SK-N-SH (cell line): ENCODE measurements at regions not wholly inside any gene's neighbourhood (a gene's known extent, or its start where the extent isn't known, plus 50 kb on each side); places are given as distances from the start of the nearest gene placed in this dataset.

ENCODE experiments used
- CTCF ChIA-PET: fragments of 300-600, 350-600 bp; formaldehyde crosslinking; extraction: SDS; loops from one replicate; lab custom pipeline; 2021; lab: Yijun Ruan, JAX
- POLR2A ChIA-PET: fragments of 350-600 bp; sonication (Branson Sonifier 250); formaldehyde crosslinking; extraction: SDS; loops from one replicate; lab custom pipeline; 2020; ENCODE audit warnings: antibody characterized with exemption, inconsistent platforms; lab: Yijun Ruan, JAX
- DNase-seq: peaks from one replicate; pipeline ENCODE4 v3.0.0; 2012
- H2AFZ ChIP-seq: fragments of 200-600 bp; sonication (generic); 2 replicates; pipeline ENCODE4 v1.8.1; 2016; ENCODE audit warnings: antibody characterized with exemption, mild to moderate bottlenecking, low read depth
- H3F3A ChIP-seq: fragments of 200-600 bp; sonication (generic); replicated peaks from 2 replicates; pipeline ENCODE3; 2016; ENCODE audit warnings: antibody characterized with exemption, mild to moderate bottlenecking; ENCODE audit not compliant: insufficient read depth
- H3K27ac ChIP-seq, 2 experiments: fragments of 200-500 bp in 1 of 2; fragments of 200-600 bp in 1 of 2; sonication (Bioruptor generic) in 1 of 2; sonication (generic), shearing (Covaris generic) in 1 of 2; 2 replicates each; pipeline versions ENCODE4 v1.5.1 to v1.6.1; 2014 to 2016; ENCODE audit warnings: low read depth in 2 of 2, inconsistent platforms in 1 of 2, low read length in 1 of 2, mild to moderate bottlenecking in 1 of 2, mixed read lengths in 1 of 2
- H3K27me3 ChIP-seq: fragments of 200-600 bp; sonication (generic), shearing (Covaris generic); 2 replicates; pipeline ENCODE4 v1.6.1; 2016; ENCODE audit warnings: mixed run types; ENCODE audit not compliant: insufficient read depth
- H3K36me3 ChIP-seq, 2 experiments: fragments of 200-500 bp in 1 of 2; fragments of 200-600 bp in 1 of 2; sonication (Bioruptor generic) in 1 of 2; sonication (generic) in 1 of 2; replicated peaks in 1 of 2; 2 replicates each; pipeline versions ENCODE3 to v1.5.1; 2014 to 2016; ENCODE audit warnings: low read length in 1 of 2, mild to moderate bottlenecking in 1 of 2; ENCODE audit not compliant: insufficient read depth in 2 of 2, control insufficient read depth in 1 of 2
- H3K4me1 ChIP-seq, 2 experiments: fragments of 200-500 bp in 1 of 2; fragments of 200-600 bp in 1 of 2; sonication (Bioruptor generic) in 1 of 2; sonication (generic), shearing (Covaris generic) in 1 of 2; 2 replicates each; pipeline versions ENCODE4 v1.5.1 to v1.6.1; 2014 to 2016; ENCODE audit warnings: low read depth in 1 of 2, low read length in 1 of 2, mixed run types in 1 of 2; ENCODE audit not compliant: insufficient read depth in 2 of 2, control insufficient read depth in 1 of 2
- H3K4me2 ChIP-seq: fragments of 200-600 bp; sonication (generic), shearing (Covaris generic); 2 replicates; pipeline ENCODE4 v1.6.1; 2017; ENCODE audit warnings: mixed run types
- H3K4me3 ChIP-seq, 2 experiments: fragments of 200-500 bp in 1 of 2; fragments of 200-600 bp in 1 of 2; sonication (Bioruptor generic) in 1 of 2; sonication (generic), shearing (Covaris generic) in 1 of 2; 2 replicates each; pipeline versions ENCODE4 v1.5.1 to v1.8.1; 2014 to 2016; ENCODE audit warnings: low read depth in 2 of 2, inconsistent platforms in 1 of 2, low read length in 1 of 2, mild to moderate bottlenecking in 1 of 2, mixed read lengths in 1 of 2, moderate library complexity in 1 of 2
- H3K79me2 ChIP-seq: fragments of 200-600 bp; sonication (generic); 2 replicates; pipeline ENCODE4 v1.8.1; 2017; ENCODE audit warnings: mild to moderate bottlenecking; ENCODE audit not compliant: insufficient read depth
- H3K9ac ChIP-seq: fragments of 200-600 bp; sonication (generic); 2 replicates; pipeline ENCODE4 v1.6.1; 2017; ENCODE audit warnings: mixed run types
- H3K9me2 ChIP-seq: fragments of 200-600 bp; sonication (generic); 2 replicates; pipeline ENCODE4 v1.6.1; 2017; ENCODE audit warnings: mixed run types
- H3K9me3 ChIP-seq: fragments of 200-600 bp; sonication (generic); 2 replicates; pipeline ENCODE4 v1.6.1; 2017; ENCODE audit warnings: mixed run types, mild to moderate bottlenecking, moderate library complexity
- H4K20me1 ChIP-seq: fragments of 200-600 bp; sonication (generic); 2 replicates; pipeline ENCODE4 v1.6.1; 2017; ENCODE audit warnings: mild to moderate bottlenecking, mixed run types; ENCODE audit not compliant: insufficient read depth
- GABPA ChIP-seq: IDR thresholded peaks from 2 replicates; pipeline ENCODE4 v1.4.0; 2012; ENCODE audit warnings: low read depth, mild to moderate bottlenecking
- GATA2 ChIP-seq: sonication (generic); formaldehyde crosslinking; IDR thresholded peaks from 2 replicates; pipeline ENCODE4 v1.5.0; 2020; ENCODE audit warnings: mild to moderate bottlenecking, missing genetic modification reagents
- IRF3 ChIP-seq: fragments of 150-350 bp; IDR thresholded peaks from 2 replicates; pipeline ENCODE4 v1.6.1; 2016; ENCODE audit warnings: mild to moderate bottlenecking, low read depth, low read length
- MAX ChIP-seq: IDR thresholded peaks from 2 replicates; pipeline ENCODE4 v1.4.0; 2012; ENCODE audit warnings: low read depth
- MEF2A ChIP-seq: IDR thresholded peaks from 2 replicates; pipeline ENCODE4 v1.4.0; 2012; ENCODE audit warnings: low read depth, borderline replicate concordance
- MXI1 ChIP-seq: IDR thresholded peaks from 2 replicates; pipeline ENCODE4 v1.6.1; 2012; ENCODE audit warnings: mild to moderate bottlenecking, low read depth, low read length, improper control_type of control experiment
- POLR2AphosphoS5 ChIP-seq: IDR thresholded peaks from 2 replicates; pipeline ENCODE4 v1.6.1; 2012; ENCODE audit warnings: low read depth, low read length
- RAD21 ChIP-seq: IDR thresholded peaks from 2 replicates; pipeline ENCODE4 v1.6.1; 2012; ENCODE audit warnings: mild to moderate bottlenecking, low read length
- REST ChIP-seq: IDR thresholded peaks from 2 replicates; pipeline ENCODE4 v1.6.1; 2012; ENCODE audit warnings: mild to moderate bottlenecking, low read depth, low read length, moderate library complexity
- RXRA ChIP-seq: IDR thresholded peaks from 2 replicates; pipeline ENCODE4 v1.4.0; 2012; ENCODE audit warnings: low read depth, mild to moderate bottlenecking, borderline replicate concordance
- SMC3 ChIP-seq: IDR thresholded peaks from 2 replicates; pipeline ENCODE4 v1.6.1; 2012; ENCODE audit warnings: low read depth, low read length, improper control_type of control experiment
- TAF1 ChIP-seq: IDR thresholded peaks from 2 replicates; pipeline ENCODE4 v1.6.1; 2012; ENCODE audit warnings: low read depth, mild to moderate bottlenecking, low read length, moderate library complexity, borderline replicate concordance
- USF2 ChIP-seq: fragments of 150-350 bp; IDR thresholded peaks from 2 replicates; pipeline ENCODE4 v1.6.1; 2017; ENCODE audit warnings: antibody characterized with exemption, low read length, low read depth, borderline replicate concordance
- WGBS: methylation state at CpG from one replicate; pipeline ENCODE4 v1.1.6; 2017; ENCODE audit warnings: low lambda C conversion rate; 5-methylcytosine and 5-hydroxymethylcytosine counted together

GRCh38 chr9:95605101-95605500 lies 88.3 kb upstream of the PTCH1 start:
- CTCF ChIA-PET, result no interaction called here
- 72% methylated on average over 4 of the region's 6 CpGs for WGBS

GRCh38 chr9:95598236-95598635 lies 81.5 kb upstream of the PTCH1 start:
- DNase-seq, result no peak
- no peak overlapping the region for H2AFZ ChIP-seq
- no peaks in the 10 kb centered on the region for H3K36me3 ChIP-seq
- WGBS, result 38% methylated on average over 2 of the region's 2 CpGs
- H3K4me1 ChIP-seq, result no peaks in the 10 kb centered on the region
- no peak overlapping the region for H3K4me3 ChIP-seq
- H3K4me2 ChIP-seq, result no peak overlapping the region
- no peak for TF ChIP-seq MXI1
- TF ChIP-seq MEF2A, result no peak
- no peak for TF ChIP-seq GABPA
- no peak for TF ChIP-seq RXRA
- TF ChIP-seq GATA2 (CRISPR knock-in tag), result no peak
- no peak for TF ChIP-seq USF2
- TF ChIP-seq TAF1, result no peak
- no peak for TF ChIP-seq IRF3
- no peak for TF ChIP-seq RAD21
- no peaks in the 10 kb centered on the region; the same call in 1 of the 2 replicates for H3K27me3 ChIP-seq
- no peaks in the 10 kb centered on the region for H3K79me2 ChIP-seq
- ChIA-PET POLR2A (no interaction called here), CTCF (no interaction called here)
- H3K9ac ChIP-seq, result no peak overlapping the region
- H4K20me1 ChIP-seq, result no peaks in the 10 kb centered on the region
- H3F3A ChIP-seq, result no peaks in the 10 kb centered on the region
- no peaks in the 10 kb centered on the region for H3K9me3 ChIP-seq
- no peak overlapping the region for H3K27ac ChIP-seq
- no peaks in the 10 kb centered on the region for H3K9me2 ChIP-seq

More at GRCh38 chr9:95605101-95605500, 88.3 kb upstream of the PTCH1 start:
- no peaks in the 10 kb centered on the region for H3K9me2 ChIP-seq
- H3K36me3 ChIP-seq, result no peaks in the 10 kb centered on the region
- no peaks in the 10 kb centered on the region for H3K4me1 ChIP-seq
- no peak overlapping the region for H3K9ac ChIP-seq
- POLR2A ChIA-PET, result no interaction called here
- TF ChIP-seq REST, result no peak
- TF ChIP-seq POLR2AphosphoS5, result no peak
- TF ChIP-seq SMC3, result no peak
- no peak for TF ChIP-seq MAX
- no peaks in the 10 kb centered on the region; the same call in 1 of the 2 replicates for H3K27me3 ChIP-seq
- no peak overlapping the region for H3K4me3 ChIP-seq
- no peaks in the 10 kb centered on the region for H4K20me1 ChIP-seq
- H3K27ac ChIP-seq, result no peak overlapping the region
- H3K4me2 ChIP-seq, result no peak overlapping the region
- no peaks in the 10 kb centered on the region for H3K9me3 ChIP-seq
- no peak for DNase-seq
- H3F3A ChIP-seq, result no peaks in the 10 kb centered on the region
- H2AFZ ChIP-seq, result no peak overlapping the region
- H3K79me2 ChIP-seq, result no peaks in the 10 kb centered on the region
